NCI-H2029 treated with DMSO at 0.1 percent for 48 hours (cell line): ENCODE measurements at regions not wholly inside any gene's neighbourhood (a gene's known extent, or its start where the extent isn't known, plus 50 kb on each side); places are given as distances from the start of the nearest gene placed in this dataset.
A peak's percentile ranks its signal among the peaks of the same experiment; 100 is the strongest.

ENCODE experiments used
- DNase-seq: peaks from one replicate; lab custom pipeline; 2025; lab: John Stamatoyannopoulos, UW

DNA sequence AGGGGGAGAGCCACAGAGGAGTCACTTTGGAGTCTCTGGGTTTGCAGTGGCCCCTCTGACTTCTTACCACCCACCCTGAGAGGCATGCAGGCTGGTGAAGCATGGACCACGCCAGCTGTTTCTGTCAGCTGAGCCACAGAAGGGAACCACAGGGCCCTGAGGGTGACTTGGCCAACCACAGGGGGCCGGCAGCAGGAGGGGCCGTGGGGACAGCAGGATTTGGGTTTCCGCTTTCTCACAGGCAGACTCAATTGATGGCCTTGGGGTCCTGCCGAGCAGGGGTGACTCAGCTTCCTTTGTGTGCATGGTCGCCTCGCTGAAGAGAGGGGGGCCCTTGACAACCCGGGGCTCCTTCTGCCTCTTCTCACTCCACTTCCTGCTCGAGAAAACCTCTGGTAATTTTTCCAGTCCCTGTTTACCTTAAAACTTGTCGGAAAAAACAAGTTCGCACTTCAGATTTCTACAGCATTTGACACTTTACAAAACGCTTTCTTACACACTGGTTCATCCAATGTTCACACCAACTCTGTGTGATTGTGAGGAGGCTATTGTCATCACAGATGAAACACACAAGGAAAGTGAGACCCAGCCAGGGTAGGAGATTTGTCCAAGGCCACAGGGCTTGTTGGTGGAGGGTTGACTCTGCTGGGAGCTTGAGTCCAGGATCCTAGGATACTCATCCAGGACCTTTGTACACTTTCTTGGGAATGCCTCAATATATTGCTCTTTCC, 311.2 kb downstream of the LPIN1 start:
- no peak for DNase-seq

DNA sequence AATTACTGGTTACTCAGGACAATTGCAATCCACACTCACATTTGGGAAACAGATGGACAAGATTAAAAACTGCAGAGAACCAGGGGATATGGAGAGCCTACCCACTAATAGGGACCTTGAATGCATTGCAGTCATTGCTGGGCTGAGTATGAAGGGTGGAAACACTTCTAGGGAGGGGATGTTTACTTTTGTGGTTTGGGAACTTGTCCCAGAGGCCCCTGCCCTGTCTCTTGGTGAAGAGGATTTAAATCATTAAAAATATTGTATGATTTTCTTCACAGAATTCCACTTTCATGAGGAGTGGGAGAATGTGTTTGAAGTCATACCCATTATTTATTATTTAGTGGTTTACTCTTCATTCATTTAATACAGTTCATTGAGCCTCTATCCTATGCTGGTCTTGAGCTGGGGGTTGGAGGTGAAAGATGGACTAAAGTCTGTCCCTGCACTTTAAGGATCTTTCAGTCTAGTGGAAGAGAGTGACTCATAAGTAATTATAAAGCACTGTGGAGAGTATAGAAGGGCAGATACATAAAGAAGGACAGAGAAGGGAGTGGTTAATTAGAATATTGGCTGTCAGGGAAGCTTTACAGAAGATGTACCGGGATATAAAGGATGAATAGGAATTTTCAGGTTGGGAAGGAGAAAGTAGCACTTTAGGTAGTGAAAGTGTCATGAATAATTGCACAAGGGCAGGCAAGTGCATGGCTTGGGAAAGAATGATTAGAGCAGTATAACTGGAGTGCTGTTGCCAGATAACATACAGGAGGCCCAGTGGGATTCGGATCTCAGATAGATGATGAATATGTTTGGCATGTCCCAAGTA, 313.4 kb downstream of the LPIN1 start:
- DNase-seq: no peak

DNA sequence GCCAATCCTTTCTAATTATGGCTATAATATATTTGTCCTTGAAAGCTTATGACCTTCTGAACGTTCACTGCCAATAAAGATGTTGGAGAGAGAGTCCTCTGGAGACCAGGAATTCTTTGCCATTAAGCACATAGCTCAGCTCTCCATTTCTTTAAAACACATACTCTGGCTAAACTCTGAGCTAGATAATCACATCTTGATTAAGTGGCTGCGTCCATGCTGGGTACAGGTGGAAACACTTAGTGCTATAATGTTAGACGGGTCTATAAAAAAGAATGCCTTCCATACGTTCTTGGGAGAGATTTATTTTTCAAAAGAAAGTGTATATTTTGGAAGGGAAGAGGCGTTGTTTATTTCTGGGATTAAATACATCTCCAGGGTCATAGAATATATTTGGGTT, 314.5 kb downstream of the LPIN1 start:
- no peak for DNase-seq

DNA sequence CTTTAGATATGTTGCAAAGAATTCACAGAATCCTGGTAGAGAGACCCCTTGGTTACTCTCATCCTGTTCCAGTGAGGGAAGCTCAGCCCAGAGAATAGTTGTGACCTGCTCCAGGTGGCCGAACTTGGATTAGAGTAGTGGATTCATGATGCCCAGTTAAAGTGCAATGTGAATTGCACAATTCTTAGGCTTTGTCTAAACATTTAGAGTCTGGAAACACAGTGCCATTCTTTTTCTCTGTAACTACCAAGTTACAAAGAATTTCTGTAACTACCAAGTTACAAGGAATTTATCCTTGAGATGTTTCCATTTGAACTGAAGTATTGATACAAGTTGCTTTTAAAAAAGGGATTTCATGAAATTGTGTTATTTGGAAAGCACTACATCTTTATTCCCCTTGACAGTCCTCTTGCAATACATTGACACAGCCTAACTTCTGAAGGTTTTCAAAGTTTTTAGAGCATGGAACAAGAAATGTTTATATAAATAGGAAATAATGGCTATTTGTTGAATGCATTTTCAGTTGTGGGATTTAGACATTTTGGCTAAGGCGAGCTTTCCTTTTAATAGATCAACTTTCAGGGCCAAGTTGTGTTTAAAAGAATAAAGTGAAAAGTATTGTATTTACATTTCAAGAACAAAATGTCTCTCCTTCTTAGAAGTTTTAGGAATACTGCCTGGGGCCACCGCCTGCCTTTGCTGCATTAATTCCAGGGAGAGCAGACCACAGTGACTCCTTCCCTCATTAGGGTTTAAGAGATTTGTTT, 315.0 kb downstream of the LPIN1 start:
- no peak for DNase-seq

DNA sequence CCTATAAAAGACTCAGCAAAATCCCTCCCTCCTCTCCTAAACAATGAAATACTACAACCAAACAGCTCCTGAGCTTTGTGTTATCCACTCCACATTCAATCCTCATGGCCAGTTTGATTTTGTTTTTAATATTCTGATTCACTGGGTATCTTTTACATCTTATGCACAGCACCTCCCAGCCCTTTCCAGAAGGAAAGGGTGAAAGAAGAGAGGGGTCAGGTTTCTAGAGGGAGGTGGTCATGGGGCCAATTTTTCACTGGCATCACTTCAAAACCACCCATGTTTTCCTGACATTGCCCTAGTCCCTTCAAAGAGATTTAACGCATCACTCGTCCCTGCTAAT, 315.6 kb downstream of the LPIN1 start:
- DNase-seq: peak; percentile 80

DNA sequence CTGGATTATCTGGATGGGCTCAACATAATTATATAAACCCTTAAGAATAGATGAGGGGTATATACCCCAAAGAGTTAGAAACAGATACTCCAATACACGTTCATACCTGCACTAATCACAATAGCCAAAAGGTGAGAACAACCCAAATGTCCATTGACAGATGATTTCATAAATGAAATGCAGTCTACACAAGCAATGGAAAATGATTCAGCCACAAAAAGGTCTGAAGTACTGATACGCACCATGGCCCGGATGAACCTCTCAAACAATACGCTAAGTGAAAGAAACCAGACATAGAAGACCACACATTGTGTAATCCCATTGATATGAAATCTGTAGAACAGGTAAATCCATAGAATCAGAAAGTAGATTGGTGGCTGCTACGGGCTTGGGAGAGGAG, 316.8 kb downstream of the LPIN1 start:
- DNase-seq: no peak

DNA sequence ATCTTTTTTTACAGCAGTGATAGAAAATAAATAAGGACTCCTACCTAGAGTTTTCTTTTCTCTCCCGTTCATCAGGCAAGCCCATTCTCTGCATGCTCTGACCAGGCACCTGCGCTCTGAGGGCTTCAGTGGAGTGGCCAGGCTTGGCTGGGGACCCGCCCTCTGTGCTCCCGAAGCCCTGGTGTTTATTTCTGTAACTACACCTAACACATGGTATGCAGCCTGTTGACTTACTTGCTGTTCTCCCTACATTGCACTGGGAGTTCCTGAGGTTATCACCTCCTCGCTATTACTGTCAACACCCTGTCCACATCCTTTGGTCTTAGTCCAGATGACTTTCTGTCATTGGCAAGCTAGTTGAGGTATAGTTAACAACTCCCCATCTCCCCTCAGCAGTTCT, 317.7 kb downstream of the LPIN1 start:
- no peak for DNase-seq

DNA sequence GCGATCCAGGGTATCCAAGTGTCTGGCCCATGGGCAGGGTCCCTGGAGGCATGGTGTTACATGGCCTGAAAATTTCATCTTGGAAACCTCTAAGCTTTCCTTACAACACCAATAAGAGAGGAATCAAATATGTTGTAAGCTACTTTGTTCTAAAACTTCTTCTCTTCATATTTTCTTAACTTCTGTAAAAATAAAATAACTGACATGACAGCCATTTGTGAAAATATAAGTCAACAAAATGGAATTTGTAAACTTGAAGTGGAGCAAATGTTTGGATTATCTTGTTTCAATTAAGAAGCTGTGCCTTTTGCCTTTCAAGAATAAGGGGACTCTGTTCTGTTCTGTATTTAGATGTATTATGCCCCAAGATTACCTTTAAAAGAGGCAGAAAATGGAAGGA, 319.7 kb downstream of the LPIN1 start:
- DNase-seq: no peak

DNA sequence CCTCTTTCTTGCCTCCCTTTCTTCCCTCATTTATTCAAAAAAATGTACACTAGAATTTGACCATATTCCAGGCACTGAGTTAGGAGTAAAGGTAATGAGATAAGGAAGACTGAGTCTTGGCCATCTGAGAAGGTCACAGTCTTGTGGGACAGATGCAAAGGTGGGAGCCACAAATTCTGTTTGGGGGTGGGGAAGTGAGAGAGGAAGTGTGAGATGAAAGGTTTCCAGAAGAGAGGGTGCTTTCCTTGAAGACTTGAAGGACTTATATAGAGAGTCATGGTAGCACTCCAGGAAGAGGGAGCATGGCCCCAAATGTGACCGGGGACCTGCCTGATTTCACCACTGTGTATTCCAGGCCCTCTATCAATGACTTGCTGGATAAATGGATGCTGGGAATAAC, 320.6 kb downstream of the LPIN1 start:
- DNase-seq: no peak

DNA sequence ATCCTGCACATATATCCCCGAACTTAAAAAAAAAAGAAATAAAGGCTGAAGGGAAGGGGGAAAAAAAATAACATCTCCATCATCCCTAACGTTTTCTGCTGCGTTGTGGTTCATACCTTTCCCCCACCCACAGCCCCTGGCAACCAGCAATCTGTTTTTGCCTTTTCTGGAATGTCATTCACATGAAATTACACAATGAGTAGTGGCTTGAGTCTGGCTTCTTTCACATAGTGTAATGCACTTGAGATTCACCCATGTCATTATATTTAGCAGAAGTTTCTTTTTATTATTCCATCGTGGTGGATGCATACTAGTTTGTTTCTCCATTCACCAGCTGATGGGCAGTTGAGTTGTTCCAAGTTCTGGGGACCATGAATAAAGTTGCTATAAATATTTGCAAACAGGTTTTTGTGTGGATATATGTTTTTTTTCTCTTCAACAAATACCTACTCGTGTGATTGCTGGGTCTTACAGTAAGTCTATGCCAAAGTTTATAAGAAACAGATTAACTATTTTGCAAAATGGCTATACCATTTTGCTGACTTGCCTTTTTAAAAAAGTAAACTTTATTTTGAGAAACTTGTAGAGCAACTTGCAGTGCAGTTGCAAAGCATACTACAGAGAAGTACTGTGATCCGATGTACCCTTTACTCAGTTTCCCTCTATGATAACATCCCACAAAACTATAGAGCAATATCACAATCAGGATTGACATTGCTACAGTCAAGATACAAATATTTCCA, 322.5 kb downstream of the LPIN1 start:
- no peak for DNase-seq

DNA sequence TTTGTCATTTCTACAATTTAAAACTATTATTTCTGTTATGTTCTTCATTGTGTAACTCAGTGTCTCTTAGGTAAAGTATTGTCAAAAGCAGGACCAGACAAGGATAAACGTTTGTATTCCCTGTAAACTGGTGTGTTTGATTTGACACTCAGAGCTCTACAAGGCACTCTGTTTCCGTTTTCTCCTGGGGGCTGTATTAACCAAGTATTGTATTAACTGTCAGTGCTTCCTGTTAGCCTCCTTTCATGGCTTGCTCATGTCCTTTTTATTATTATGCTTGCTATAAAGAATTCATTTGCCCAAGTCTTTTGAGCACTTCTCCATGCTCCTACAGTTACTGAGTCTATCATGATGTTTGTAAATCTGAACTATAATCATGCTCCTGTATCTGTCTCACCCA, 323.7 kb downstream of the LPIN1 start:
- DNase-seq: no peak

DNA sequence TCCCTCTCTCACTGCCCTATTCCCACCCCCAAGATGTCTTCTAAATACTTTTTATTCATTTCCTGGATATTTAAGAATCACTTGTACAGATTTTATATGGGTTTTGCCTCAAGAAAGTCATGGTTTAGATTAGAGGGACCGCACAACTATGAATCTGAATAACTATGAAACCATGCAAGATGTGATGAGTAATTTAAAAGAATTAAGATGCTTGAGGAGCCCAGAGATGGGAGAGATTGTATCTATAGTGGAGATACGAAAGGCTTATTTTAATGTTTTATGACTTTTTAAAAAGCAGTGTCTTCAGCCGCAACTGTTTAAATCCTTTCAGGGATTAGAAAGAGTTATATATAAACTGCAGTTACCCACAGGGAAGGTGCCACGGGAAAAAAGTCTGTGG, 324.1 kb downstream of the LPIN1 start:
- no peak for DNase-seq

DNA sequence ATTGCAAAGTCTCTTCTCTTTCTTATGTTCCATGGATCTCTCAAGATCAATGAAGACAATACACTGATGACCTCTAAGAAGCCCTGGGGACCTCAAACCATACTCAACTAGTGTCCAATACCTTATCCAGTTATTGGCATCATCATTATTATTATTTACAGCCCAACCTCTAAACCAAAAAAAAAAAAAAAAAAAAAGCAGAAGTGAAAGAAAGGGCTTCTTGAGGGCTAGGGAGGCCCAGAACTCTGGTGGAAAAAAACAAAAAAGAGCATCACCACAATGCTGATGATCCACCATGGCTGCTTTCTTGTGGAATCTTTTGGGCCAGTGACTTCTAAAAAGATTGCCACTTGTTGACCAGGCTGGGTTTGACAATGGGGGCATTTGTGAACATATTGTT, 324.9 kb downstream of the LPIN1 start:
- DNase-seq: no peak

DNA sequence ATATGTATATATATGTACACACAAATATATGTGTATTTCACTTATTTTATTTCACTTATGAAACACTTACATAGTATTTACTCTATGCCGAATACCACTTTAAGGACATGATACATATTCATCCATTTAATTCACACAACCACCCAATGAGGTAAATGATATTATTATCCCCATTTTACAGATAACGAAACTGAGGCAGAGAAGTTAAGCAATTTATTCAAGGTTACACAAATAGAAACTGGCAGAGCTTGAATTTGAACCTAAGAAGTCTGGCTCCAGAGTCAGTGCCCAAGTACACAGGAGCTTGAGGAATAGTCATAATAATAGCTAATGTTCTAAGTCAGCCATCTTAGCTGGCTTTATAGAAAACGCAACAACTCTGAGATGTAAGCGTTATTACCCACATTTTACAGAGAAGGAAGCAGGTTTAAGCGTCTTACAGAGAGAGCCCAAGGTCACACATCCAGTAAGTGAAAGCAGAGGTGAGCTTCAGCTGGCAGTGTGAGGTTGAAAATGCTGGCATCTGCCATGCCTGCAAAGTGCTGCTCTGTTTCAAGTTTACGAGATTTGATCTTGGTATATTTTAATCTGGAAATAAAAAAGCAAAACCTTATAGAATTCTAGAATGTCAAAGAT, 326.9 kb downstream of the LPIN1 start:
- no peak for DNase-seq

DNA sequence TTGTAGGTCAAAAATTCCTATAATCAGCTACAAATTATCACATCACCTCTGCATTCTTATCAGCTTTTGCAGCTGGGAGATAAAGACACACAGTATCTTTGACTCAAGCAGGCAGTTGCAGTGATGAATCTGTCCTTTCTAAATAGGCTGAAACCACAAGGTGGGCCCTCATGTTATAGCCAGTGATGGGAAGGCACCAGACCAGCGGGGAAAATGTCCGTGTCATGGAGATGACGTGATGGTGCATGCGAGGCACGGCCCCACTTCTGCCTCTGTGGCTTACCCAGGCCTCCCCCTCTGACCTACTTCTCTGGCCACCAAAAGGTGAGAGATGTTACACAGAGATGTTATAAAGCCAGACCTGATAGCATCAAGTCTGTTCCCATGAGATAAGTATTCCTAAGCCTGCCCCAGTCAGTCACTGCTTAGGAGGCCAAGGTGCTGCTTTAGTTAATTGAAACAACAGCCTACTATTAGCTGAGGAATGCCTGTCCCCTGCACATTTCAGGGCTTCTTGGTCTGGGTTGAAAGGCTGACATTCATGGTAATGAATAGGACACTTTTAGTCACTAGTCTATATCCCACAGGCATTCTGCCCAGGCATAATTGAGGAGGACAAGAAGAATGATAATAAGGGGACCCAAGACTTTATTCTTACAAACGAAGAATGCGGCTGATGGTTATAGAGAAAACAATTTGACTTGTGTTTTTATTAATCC, 327.9 kb downstream of the LPIN1 start:
- DNase-seq: no peak

DNA sequence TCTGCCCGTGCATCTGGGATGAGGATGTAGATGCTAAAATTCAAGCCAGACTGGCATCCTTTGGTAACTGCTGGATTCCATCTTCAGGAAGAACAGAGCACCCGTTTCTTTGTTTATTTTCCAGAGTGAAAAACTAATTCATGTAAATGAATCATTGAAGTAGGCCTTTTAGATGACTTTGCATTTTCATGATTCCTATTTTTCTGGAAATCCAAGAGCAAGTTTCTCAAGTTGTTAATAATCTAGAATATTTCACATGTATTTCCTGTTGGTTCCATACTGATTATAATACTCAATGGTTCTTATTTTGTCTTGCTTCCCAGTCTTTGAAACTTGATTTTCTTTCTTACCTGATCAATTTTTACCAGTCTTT, 328.4 kb downstream of the LPIN1 start:
- no peak for DNase-seq

DNA sequence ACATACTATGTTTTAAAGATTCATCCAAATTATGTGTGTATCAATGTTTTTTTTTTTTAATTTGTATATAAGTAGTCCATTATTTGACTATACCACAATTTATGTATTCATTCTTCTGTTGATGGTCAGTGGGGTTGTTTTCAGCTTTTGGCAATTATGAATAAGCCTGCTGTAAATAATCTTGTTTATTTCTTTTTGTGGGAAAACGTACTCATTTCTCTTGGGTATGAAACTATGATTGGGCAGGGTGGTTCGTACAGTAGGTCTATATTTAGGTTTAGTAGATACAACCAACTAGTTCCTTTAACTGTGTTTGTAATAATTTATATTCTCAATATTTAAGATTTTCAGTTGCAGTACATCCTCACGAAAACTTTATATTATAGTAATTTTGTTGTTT, 329.2 kb downstream of the LPIN1 start:
- DNase-seq: no peak

DNA sequence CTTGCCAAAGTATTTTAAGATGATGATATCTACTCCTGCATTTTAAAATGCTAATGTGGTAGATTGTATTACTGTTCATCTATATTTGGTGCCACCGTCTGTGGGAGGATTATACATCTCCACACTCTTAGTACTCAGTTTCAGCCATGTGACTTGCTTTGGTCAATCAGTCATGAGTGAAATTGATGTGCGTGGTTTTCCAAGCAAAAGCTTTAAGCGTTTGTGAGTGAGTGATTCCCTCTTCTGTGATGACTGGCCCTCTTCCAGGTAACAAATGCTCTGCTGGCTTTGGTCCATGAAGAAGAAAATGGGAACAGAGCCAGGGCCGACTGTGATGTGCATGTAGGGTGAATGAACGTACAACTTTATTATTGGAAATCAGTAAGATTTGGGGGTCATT, 330.4 kb downstream of the LPIN1 start:
- peak; percentile 60 for DNase-seq

DNA sequence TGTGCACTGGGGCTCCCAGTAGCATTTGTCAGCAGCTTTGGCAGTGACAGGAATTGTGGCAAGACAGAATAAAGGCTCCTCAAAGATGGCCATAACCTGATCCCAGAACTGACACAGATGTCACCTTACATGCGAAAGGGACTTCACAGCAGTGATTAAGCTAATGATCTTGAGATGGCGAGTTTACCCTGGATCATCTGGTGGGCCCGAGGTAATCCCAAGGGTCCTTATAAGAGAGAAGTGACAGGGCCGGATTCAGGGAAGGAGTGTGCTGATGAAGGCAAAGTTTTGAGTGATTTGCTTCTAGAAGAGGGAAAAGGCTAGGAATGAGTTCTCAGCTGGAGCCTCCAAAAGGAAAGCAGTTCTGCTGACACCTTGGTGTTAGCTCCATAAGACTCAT, 333.9 kb downstream of the LPIN1 start:
- DNase-seq: no peak

DNA sequence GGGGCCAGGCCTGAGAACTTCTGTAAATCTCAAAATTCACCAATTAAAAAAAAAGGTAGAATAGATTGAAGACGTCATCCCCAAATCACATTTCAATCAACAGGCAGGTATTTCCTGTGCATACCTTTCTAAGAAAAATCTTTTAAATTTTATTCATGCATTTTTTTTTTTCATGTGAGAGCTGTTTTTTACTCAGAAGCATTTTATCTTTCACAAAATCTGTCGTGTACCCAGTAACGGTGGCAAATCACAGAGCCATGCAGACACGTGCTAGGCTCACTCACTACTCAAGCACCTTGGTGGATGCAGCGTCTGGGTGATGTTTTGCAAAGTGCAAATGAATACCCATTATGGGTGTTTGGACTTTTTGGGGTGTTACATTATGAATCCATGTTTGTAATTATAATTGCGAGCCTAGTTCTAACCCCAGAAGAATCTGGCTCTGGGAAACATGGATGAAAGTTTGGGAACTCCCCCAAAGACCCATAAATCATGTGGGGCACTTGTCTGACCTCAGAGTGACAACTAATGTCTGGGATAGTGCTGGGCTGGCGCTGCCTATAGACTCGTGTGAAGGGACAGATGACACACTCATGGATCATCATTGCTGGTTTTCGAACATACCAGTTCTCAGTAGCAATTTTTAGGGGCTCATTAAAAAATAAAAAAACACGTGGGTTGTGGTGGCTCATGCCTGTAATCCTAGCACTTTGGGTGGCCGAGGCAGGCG, 335.2 kb downstream of the LPIN1 start:
- DNase-seq: no peak
